Neural cell (in vitro differentiated cells): ENCODE measurements at regions not wholly inside any gene's neighbourhood (a gene's known extent, or its start where the extent isn't known, plus 50 kb on each side); places are given as distances from the start of the nearest gene placed in this dataset.

ENCODE experiments used
- CTCF ChIP-seq: fragments of 450-650 bp; IDR thresholded peaks from 2 replicates; pipeline ENCODE4 v1.5.1; 2014; ENCODE audit warnings: antibody characterized with exemption, mild to moderate bottlenecking, moderate library complexity; ENCODE audit not compliant: poor library complexity, severe bottlenecking
- EP300 ChIP-seq: fragments of 450-650 bp; conservative IDR thresholded peaks from 2 replicates; pipeline ENCODE4 v1.6.1; 2014; ENCODE audit warnings: antibody characterized with exemption, mild to moderate bottlenecking, moderate library complexity; ENCODE audit not compliant: poor library complexity, severe bottlenecking
- EZH2 ChIP-seq: fragments of 200-600, 300-800 bp; shearing (Covaris generic), sonication (generic); IDR thresholded peaks from 2 replicates; pipeline ENCODE4 v1.6.1; 2014; ENCODE audit warnings: antibody characterized with exemption, low read length, borderline replicate concordance, mild to moderate bottlenecking; ENCODE audit not compliant: insufficient read depth, poor library complexity, severe bottlenecking
- RAD21 ChIP-seq: fragments of 450-650 bp; conservative IDR thresholded peaks from 2 replicates; pipeline ENCODE4 v1.6.1; 2014; ENCODE audit warnings: antibody characterized with exemption, mild to moderate bottlenecking, moderate library complexity
- REST ChIP-seq: IDR thresholded peaks from 2 replicates; pipeline ENCODE4 v1.6.1; 2012; ENCODE audit warnings: borderline replicate concordance
- TAF1 ChIP-seq: IDR thresholded peaks from 2 replicates; pipeline ENCODE4 v1.6.1; 2012; ENCODE audit warnings: low read depth

GRCh38 chr1:76793594-76793993, 73.7 kb upstream of the ST6GALNAC5 start:
- no peak for TF ChIP-seq TAF1
- TF ChIP-seq CTCF = no peak
- TF ChIP-seq EP300 = no peak
- TF ChIP-seq EZH2 = no peak
- TF ChIP-seq RAD21 = no peak
- TF ChIP-seq REST = no peak
